HL-60/S4 treated with retinoic acid at 250 ng/mL for 4 days and 3 days (cell line): ENCODE measurements at regions not wholly inside any gene's neighbourhood (a gene's known extent, or its start where the extent isn't known, plus 50 kb on each side); places are given as distances from the start of the nearest gene placed in this dataset.

Experiments used
- in situ Hi-C: fragments of 300-500 bp; cut with MboI; formaldehyde crosslinking; loops from 2 replicates; pipeline ENCODE4 v1.7.0; 2022; ENCODE audit warnings: low sequenced_read_pairs

DNA sequence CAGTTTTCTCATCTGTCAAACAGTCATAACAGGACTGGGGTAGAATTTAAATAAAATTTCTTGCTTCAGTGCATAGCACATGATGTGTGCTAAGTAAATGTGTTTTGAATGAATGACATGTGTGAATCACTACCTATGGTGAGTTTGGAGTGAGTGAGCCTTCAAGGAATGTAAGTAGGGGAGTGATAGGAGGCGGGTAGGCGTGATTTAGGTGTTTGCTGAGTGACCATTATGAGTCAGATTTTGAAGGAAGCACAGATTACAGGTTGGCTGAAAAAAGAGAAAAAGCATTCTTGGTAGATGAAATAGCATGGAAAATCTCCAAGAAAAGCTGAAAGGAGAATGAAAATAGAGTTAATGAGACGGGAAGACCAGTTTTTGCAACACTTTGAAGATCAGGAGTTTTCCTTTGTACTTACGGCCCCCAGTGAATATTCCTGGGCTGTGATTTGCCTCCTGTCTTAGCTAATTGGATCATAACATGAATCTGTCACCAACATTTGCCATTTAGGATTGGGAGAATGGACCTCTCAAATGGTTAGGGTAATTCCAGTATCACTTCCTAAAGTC lies 136.9 kb upstream of the GATA6 start:
- in situ Hi-C loops = no loop called here

DNA sequence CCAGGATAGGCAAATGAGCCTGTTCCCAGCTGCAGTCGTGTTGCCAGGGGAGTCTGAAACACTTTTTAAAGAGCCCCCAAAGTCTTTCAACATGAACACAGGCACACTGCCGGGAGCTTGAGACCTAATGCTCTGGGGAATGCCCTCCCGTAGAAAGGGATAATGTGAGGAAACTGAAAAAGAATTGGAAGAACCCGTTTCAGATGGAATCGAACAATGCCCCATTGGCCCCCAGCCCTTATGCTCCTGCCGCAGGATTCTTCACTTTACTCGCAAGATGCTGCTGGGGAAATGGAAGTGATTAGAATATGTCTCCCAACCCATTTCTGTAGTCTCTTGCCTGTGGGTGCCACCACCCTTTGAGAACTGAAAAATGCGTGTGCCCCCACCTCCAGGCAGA lies 136.3 kb upstream of the GATA6 start:
- in situ Hi-C loops = no loop called here

DNA sequence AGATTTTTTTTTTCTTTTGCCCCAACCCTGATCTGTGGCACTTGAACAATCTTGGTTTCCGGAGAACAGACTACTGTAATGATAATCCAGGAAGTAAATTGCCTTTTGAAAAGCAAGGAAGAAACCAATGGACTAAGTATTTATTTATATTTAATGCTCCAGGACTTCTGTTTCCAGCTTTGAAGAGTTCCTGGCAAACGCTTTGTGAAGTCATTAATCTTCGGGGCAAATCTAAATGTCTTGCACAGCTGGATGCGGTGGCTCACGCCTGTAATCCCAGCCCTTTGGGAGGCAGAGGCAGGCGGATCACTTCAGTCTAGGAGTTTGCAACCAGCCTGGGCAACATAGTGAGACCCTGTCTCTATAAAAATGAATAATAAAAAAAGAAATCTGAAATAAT lies 135.1 kb upstream of the GATA6 start:
- in situ Hi-C loops = no loop called here

DNA sequence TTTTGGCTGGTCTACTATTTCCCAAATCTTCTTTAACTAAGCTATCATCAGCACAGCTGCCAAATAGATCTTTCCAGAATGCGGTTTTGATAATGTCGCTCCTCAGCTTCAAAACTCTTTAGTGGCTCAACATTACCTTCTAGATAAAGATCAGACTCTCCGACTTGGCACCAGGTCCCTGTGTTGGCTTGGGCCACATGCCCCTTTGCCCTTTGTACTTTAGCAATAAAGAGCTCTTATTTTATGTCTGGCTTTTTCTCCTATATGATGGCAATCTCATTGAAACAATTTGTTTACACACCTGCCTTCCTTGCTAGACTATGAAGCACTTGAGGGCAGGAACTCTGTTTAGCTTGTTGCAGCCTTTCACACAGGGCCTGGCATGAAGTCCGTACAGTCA lies 128.9 kb upstream of the GATA6 start:
- in situ Hi-C loops = no loop called here

DNA sequence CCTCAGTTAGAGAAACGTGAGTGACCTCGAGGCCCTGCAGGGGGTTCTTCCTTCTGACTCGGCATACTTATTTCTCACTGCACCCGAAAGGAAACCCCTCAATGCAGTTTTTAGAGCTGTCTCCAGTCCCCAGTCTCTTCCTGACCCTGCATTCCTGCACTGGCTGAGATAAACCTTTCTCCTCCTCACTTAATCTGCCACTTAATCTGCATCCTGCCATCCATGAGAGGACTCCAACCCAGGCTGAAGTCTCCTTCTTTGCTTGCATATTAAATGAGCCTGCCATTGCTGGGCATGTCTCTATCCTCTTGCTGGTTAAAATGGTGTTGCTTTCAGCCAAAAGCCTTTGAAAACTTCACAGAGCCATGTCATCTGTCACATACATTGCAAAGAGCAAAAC lies 125.6 kb upstream of the GATA6 start:
- in situ Hi-C loops = no loop called here

DNA sequence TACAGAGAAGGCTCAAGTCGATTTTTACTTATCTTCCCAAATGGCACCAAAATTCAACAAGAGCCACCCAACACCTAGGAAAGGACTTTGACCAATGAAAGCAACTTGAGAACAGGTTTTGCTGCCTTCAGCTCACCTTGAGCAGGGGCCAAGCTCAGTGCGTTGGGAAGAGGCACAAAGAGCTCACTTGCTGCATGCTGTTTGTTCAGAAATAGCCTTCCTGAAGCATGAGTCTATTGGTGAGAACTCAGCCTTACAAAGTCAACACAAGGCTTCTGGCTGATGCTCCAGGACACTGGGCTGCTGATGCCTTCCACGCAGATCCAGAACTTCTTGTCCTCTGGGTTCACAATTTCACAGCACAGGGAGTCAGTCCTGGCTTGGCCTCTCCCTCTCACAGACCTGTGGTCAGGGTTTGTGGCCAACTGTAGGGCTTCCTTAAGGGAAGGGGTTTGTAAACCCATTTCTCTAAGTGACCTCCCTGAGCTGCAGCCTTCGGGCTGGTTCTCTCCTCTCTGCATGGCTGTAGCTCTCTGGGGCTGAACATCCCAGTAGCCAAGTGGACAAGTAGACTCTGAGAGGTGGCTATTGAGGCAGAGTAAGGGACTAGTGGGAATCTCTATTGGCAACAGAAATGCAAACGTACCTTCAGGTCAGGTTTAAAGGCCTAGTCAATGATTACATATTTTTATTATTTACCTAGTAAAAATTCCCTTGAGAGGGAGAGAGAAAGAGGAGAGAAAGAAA lies 124.7 kb upstream of the GATA6 start:
- in situ Hi-C loops = no loop called here

DNA sequence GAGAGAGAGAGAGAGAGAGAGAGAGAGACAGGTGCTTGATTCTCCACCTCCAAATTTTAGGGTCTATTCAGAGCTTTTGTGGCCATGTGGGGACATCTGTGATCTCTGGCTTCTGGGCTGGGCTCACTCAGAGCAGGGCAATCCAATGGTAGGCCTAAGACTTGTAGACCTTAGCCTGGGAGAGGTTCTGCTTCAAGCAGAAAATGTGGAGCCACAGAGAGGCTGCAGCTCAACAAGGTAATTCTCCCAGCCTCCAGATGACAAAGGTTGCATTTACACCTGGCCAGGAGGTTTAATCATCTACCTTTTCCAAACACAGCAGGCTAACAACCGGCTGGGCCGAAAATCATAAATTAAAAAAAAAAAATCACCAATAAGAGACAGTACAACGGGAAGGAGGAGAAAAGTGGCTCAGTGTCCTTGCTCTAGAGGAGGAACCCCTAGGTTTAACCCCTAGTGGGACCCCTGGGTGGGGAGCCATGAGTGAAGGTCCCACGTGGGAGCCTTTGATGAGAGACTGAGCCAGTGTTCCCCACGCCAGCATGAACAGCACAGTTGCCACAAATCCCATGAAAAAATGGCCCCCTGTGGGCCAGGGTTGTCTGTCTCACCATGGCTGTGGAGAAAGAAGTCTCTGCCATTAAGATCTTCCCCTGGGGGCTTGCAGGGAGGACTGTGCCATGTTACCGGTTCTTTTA lies 124.0 kb upstream of the GATA6 start:
- in situ Hi-C loops = no loop called here

DNA sequence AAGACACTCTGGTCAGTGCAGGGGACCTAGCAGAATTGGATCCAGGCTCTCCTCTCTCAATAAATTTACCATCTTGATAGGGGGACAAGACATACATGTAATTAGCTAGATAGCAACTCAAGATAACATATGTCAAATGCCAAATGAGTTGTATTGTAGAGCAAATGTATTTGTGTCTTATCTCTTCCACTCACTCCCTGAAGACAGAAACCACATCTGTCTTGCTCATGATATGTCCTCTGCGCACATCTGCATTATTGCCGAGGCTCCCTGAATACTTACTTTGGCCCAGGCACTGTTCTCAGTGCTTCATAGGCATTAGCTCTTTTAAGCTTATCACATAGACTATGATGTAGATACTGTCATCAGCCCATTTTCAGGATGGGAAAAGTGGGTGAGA lies 122.9 kb upstream of the GATA6 start:
- in situ Hi-C loops = no loop called here

DNA sequence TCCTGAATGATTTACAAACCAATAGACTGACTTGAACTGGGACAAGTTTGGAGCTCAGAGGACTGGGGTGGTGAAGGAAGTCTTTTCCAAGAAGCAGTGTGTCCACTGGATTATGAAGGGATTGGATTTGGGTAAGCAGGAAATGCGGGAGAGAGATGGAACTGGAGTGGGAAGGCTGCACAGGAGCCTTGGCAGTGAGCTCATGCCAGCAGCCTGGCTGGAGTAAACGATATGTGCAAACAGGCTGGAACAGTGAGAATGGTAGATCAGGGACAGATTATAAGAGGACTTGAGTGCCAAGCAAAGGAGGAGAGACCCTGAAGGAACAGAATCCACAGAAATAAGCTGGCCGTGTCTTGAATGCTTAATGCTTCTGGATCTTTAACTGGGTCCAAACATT lies 121.9 kb upstream of the GATA6 start:
- in situ Hi-C loops = no loop called here

DNA sequence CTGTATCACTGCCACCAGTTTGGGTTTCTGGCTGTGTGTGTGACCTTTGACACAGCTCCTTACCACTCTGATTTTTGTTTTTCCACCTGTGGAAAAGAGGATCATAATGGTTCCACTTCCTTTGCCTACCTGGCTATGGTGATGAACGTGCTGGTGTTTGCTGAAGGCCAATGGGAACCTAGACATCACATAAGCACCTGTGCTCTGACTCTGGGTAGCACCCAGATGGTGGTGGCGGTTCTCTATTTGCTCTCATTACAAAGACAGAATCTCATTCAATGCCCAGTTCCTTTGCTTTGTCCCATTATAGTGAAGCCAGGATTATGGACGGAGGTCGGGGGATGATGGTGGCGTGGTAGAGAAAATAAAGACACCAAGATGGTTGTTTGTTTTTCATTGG lies 121.2 kb upstream of the GATA6 start:
- in situ Hi-C loops = no loop called here

DNA sequence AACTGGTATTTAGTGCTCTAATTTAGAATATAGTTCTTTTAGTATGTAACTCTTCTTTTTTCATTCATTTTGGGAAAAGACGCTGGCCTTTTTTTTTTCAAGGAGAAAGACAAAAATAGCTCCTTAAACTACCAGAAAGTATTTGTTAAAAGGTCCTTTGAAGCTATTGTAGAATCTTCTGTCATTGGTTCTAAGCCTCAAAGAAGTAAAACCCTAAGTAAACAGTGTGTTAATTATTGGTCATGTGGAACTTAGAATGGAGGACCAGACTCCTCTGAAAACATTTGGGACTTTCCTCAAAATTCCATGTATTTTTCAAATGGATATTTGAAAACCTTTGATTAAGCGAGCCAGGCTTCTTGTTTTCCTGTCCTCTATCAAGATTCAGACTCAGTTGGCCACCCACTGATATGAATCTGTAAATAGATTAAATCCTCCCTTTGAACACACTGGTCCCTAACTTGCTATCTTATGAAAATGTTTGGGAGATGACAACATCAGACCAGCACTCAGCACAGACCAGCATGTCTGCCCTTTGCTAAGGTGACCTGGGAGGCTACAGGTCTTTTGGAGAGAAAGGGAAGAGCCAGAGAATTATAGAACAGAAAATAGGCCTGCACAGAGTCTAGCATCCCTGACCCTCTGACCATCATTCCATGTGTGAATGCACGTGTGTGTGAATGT lies 120.3 kb upstream of the GATA6 start:
- in situ Hi-C loops = no loop called here

DNA sequence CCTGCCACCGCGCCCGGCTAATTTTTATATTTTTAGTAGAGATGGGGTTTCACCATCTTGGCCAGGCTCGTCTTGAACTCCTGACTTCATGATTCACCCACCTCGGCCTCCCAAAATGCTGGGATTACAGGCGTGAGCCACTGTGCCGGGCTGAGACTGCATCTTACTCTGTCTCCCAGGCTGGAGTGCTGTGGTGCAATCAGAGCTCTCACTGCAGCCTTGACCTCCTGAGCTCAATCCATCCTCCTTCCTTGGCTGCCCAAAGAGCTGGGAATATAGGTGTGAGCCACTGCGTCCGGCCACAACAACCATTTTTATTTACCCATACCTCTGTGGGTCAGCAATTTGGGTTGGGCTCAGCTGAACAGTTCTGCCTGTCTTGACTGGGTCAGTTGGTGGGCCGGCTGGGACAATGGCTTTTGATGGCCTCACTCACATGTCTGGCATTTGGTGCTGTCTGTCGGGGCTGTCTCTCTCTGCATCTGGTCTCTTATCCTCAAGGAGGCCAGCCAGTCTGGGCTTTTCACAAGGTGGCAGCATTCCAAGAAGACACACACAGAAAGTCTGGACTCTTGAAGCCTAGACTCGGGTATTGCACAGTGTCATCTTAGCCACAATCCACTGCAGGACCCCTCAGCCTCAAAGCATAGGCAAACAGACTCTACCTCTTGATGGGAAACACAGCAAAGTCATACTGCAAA lies 116.8 kb upstream of the GATA6 start:
- in situ Hi-C loops = no loop called here

DNA sequence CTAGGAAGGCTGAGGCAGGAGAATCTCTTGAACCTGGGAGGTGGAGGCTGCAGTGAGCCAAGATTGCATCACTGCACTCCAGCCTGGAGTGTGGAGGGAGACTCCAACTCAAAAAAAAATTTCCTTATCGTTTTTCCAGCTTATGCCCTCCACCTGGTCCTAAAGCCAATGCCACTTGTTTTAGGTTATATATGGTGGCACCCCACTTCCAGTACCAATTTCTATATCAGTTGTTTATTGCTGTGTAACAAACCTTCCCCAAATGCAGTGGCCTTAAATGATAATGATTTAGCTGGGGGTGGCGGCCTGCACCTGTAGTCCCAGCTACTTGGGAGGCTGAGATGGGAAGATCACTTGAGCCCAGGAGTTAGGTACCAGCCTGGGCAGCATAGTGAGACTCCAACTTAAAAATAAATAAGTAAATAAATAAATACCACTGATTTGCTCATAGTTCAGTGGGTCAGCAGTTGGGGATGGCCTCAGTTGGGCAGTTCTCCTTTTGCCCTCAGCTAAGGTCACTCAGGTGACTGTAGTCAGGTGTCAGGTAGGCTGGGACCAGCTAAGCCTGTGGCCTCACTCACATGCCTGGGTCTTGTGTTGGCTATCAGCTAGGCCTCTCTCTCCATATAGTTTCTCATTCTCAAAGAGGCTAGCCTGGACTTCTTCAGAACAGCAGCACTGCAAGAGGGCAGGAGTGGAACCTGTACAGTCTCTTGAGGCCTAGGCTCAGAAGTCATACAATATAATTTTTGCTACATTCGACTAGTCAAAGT lies 113.7 kb upstream of the GATA6 start:
- in situ Hi-C loops = no loop called here

DNA sequence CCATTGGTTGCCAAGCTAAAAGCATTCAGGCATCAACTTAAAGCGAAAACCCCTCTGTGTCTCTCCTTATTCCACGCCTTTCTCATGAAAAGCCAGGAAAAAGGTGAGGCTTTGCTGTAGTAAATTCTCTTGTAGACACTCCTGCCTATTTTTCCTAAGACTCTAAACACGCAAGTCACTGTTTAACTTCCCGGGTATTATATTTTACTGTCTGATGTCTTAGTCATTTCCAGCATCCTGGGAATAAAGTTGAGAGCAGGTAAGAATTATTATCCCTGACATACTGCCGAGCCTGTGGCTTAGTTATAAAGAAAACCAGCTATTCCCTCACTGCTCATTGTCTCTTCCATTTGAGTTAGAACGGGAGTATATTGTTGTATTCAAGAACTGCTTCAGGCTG lies 112.4 kb upstream of the GATA6 start:
- in situ Hi-C loops = no loop called here

DNA sequence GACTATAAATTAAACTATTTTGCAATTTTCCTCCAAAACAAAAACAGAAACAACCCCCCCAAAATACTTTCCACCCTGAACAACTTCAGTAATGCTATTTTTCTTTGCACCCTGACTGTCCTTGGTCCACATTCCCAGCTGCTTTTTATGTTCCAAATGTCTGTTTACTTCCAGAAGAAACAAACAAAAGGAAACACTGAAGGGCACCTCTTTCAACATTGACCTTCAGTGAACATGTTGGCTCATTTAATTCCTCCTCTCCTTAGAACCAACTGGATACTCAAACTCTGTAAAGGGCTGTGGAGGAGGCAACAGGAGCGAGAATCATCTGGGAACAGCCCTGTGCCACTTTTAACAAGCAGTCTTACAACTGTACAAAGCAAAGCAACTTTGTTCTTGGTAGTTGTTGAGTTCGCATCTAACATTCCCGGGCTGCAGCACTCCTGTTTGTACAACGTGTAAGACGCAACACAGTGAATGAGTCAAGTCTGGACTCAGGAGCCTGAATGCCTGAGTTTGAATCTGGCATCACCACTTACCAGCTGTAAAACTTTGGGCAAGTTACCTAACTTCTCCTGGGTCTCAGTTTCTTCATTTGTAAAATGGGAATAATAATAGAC lies 111.4 kb upstream of the GATA6 start:
- in situ Hi-C loops = no loop called here

DNA sequence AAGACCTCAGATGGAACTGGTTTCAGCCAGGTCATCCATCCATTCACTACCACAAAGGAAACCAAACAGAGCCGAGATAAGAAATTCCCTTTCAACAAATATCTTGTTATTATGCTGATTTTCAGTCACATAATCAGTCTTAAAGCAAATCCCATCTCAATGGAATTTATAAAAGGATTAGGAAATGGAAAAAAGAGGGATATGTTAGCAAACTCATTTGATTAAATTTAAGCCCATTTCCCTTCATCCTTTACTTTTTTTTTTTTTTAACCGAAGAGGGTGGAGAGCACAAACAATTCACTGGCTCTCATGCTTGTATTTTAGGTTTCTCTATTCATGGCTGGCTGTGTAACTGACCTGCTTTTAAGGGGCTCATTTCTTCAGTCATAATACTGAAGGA lies 109.0 kb upstream of the GATA6 start:
- in situ Hi-C loops = no loop called here

DNA sequence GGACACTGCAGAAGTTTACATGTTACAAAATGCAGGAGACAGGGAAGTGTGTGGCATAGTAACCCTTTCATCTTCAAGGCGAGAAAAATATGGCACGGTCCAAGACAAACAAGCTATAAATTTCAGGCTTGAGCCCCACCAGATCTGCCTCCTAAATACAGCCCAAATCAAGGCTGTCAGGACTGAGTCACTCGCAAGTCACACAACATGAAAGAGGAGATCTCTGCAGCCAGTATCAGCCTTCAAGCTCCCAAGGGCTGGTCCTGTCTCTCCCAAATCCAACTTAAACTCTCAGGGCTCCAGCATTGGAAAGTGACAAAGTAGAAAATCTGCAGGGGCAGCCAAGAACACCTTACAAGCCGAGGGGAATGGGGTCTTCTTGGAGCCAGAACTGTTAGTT lies 106.3 kb upstream of the GATA6 start:
- in situ Hi-C loops = no loop called here

DNA sequence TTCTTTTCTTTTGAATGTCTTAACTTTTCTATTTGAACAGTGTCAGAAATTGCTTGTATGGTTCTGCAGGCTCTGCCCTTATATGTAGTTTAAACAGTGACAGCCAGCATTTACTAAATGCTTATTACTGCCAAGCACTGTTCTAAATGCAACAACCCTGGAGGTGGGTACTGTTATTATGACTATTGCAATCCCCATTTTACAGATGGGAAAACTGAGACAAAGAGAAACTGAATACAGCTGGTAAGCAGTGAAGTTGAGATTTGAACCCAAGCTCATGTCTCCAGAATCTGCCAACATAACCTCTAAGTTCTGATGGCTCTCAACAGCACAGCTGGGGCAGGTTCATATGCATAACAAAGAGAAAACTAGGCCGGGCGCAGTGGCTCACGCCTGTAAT lies 105.7 kb upstream of the GATA6 start:
- in situ Hi-C loops = no loop called here

DNA sequence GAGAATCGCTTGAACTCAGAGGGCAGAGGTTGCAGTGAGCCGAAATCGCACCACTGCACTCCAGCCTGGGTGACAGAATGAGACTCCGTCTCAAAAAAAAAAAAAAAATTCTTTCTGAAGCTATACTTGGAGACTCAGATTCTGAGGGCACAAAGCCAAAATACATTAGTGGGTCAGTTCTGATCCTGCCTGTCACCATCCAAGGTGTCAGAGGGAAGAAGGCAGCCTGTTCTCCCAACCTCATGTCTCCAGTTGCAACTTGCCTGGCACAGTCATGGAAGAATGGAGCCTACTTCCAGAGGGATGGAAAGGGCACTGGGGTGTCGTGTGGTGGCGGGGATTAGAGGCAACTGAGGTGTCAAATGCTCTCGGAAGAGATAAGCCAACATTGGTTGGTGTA lies 104.8 kb upstream of the GATA6 start:
- in situ Hi-C loops = no loop called here

DNA sequence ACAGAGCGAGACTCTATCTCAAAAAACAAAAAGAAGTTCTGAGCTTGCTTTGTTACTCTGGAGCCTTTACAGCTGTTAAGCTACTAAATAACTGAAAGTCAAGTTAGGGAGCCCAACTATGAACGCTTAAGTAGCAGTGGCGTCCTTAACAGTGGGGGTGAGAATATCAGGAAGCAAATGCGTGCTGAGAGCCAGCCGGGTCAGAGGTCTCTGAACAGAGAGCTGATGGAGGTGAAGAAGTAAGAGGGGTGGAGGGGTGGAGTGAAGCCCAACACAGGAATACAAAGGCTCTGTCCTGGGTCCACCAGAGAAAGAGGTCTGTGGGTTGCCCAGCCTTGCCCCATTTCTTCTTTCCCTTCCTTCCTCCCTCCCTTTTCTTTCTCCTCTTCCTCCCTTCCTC lies 104.1 kb upstream of the GATA6 start:
- in situ Hi-C loops = no loop called here
